Smooth muscle cell (in vitro differentiated cells): ENCODE measurements at regions not wholly inside any gene's neighbourhood (a gene's known extent, or its start where the extent isn't known, plus 50 kb on each side); places are given as distances from the start of the nearest gene placed in this dataset.

Source experiments
- DNase-seq: peaks from one replicate; lab custom pipeline; 2025; ENCODE audit not compliant: unreplicated experiment; lab: John Stamatoyannopoulos, UW
- H2AFZ ChIP-seq: fragments of 200-600 bp; sonication (generic); 2 replicates; pipeline ENCODE4 v1.6.0; 2016; ENCODE audit warnings: antibody characterized with exemption, low read depth, mild to moderate bottlenecking
- H3F3A ChIP-seq: fragments of 200-600 bp; sonication (generic); 2 replicates; pipeline ENCODE4 v1.6.0; 2017; ENCODE audit warnings: antibody characterized with exemption, low read depth
- H3K27ac ChIP-seq: fragments of 200-600 bp; sonication (generic); 2 replicates; pipeline ENCODE4 v1.5.1; 2016; ENCODE audit warnings: low read depth, mild to moderate bottlenecking
- H3K27me3 ChIP-seq: fragments of 200-600 bp; sonication (generic); 2 replicates; pipeline ENCODE4 v1.6.1; 2016; ENCODE audit warnings: low read depth, mild to moderate bottlenecking
- H3K36me3 ChIP-seq: fragments of 200-600 bp; sonication (generic); 2 replicates; pipeline ENCODE4 v1.5.1; 2016; ENCODE audit warnings: low read depth
- H3K4me1 ChIP-seq: fragments of 200-600 bp; sonication (generic); 2 replicates; pipeline ENCODE4 v1.5.1; 2016; ENCODE audit warnings: low read depth
- H3K4me2 ChIP-seq: fragments of 200-600 bp; sonication (generic); 2 replicates; pipeline ENCODE4 v1.6.0; 2016; ENCODE audit warnings: mild to moderate bottlenecking
- H3K4me3 ChIP-seq: fragments of 200-600 bp; sonication (generic); 2 replicates; pipeline ENCODE4 v1.5.1; 2016; ENCODE audit warnings: mild to moderate bottlenecking
- H3K79me2 ChIP-seq: fragments of 200-600 bp; sonication (generic); 2 replicates; pipeline ENCODE4 v1.6.0; 2016; ENCODE audit warnings: low read depth, mild to moderate bottlenecking
- H3K9ac ChIP-seq: fragments of 200-600 bp; sonication (generic); 2 replicates; pipeline ENCODE4 v1.6.0; 2016; ENCODE audit warnings: low read depth
- H3K9me3 ChIP-seq: fragments of 200-600 bp; sonication (generic); replicated peaks from 2 replicates; pipeline ENCODE4 v1.5.1; 2016; ENCODE audit warnings: low read depth
- H4K20me1 ChIP-seq: fragments of 200-600 bp; sonication (generic); 2 replicates; pipeline ENCODE4 v1.6.0; 2016; ENCODE audit warnings: low read depth
- WGBS: methylation state at CpG from one replicate; pipeline ENCODE4 v1.1.7; 2016; ENCODE audit warnings: low lambda C conversion rate; 5-methylcytosine and 5-hydroxymethylcytosine counted together
- TF ChIP-seq, protein P1 (sequence below): fragments of 200-600 bp; sonication (generic); IDR thresholded peaks from 2 replicates; pipeline ENCODE4 v1.5.1; 2017; ENCODE audit warnings: borderline replicate concordance, mild to moderate bottlenecking, antibody characterized with exemption; ENCODE audit not compliant: insufficient read depth, poor library complexity, severe bottlenecking

DNA sequence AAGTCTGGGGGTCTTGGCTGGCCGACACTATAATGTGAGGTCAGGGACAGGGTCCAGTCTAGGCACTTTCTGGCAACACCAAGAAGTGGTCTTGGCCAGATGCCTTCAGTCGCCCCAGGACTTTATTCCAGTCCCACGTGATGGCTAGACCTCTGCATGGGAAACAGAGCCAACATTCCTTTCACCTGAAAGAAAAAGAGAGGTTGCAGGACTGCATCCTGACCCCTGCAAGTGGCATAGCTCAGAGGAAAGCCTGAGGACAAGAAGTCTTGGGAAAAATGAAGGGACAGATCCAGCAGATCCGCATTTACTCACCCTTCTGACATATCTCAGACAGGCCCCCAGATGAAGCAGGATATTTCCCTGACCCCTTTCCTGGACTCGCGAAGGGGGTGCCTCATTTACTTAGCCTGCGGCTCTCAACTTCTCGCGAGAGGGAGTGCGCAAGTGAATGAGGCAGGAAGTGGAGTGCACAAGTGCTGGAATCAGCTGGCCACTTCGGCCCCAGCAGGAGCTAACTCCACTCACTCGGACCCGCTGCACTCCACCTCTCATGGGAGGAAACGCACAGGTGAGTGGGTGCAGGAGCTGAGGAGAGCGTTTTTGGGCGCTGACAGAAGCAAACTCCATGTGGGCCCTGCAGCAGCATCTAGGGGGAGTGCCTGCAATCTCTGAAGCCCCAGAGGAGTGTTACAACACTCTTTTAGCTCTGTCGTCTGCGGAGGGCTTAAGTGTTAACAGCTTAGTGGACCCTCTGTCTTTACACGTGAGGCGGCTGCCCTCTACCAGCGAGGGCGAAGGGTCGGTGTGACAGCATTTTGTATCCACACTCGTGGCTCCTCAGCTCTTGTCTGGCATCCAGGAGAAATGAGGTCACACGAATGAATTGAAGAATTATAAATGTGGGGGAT is 916.2 kb upstream of the GHITM start:
- H3K4me1 ChIP-seq: peaks cover 4% of the 10 kb centered on the region
- no peak overlapping the region for H3K27ac ChIP-seq
- no peaks in the 10 kb centered on the region for H3K9me3 ChIP-seq
- H3K79me2 ChIP-seq: no peaks in the 10 kb centered on the region
- no peak overlapping the region for H3K9ac ChIP-seq
- H3K27me3 ChIP-seq: peaks cover 5% of the 10 kb centered on the region
- TF ChIP-seq, protein P1, sequence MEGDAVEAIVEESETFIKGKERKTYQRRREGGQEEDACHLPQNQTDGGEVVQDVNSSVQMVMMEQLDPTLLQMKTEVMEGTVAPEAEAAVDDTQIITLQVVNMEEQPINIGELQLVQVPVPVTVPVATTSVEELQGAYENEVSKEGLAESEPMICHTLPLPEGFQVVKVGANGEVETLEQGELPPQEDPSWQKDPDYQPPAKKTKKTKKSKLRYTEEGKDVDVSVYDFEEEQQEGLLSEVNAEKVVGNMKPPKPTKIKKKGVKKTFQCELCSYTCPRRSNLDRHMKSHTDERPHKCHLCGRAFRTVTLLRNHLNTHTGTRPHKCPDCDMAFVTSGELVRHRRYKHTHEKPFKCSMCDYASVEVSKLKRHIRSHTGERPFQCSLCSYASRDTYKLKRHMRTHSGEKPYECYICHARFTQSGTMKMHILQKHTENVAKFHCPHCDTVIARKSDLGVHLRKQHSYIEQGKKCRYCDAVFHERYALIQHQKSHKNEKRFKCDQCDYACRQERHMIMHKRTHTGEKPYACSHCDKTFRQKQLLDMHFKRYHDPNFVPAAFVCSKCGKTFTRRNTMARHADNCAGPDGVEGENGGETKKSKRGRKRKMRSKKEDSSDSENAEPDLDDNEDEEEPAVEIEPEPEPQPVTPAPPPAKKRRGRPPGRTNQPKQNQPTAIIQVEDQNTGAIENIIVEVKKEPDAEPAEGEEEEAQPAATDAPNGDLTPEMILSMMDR: no peak
- no peak overlapping the region for H2AFZ ChIP-seq
- no peak overlapping the region for H3K4me3 ChIP-seq
- no peaks in the 10 kb centered on the region for H3K36me3 ChIP-seq
- no peaks in the 10 kb centered on the region for H3F3A ChIP-seq
- H3K4me2 ChIP-seq: no peak overlapping the region
- 63% methylated on average over 25 of the region's 25 CpGs for WGBS
- no peaks in the 10 kb centered on the region for H4K20me1 ChIP-seq
- no peak for DNase-seq

DNA sequence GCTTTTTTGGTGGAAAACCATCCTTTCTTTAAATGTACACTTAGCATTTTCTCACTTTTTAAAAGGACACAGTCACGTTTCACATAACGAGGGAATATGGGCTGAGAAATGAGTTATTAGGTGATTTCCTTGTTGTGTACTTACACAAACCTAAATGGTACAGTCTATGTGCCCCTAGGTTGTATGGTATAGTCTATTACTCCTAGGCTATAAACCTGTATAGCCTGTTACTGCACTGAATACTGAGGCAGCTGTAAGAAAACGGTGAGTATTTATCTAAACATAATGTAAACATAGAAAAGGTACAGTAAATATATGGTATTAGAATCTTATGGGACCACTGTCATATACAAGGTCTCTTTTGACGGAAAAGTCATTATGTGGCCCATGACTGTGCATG is 913.5 kb upstream of the GHITM start:
- Histone ChIP-seq H3F3A (no peaks in the 10 kb centered on the region), H3K4me3 (no peak overlapping the region), H3K4me1 (peaks cover 4% of the 10 kb centered on the region), H2AFZ (no peak overlapping the region), H3K4me2 (no peak overlapping the region), H4K20me1 (no peaks in the 10 kb centered on the region), H3K9me3 (no peaks in the 10 kb centered on the region), H3K36me3 (no peaks in the 10 kb centered on the region), H3K79me2 (no peaks in the 10 kb centered on the region), H3K9ac (no peak overlapping the region), H3K27me3 (peaks cover 9% of the 10 kb centered on the region), H3K27ac (no peak overlapping the region)
- no peak for DNase-seq
- WGBS: 77% methylated on average over 4 of the region's 4 CpGs
- TF ChIP-seq, protein P1: no peak

DNA sequence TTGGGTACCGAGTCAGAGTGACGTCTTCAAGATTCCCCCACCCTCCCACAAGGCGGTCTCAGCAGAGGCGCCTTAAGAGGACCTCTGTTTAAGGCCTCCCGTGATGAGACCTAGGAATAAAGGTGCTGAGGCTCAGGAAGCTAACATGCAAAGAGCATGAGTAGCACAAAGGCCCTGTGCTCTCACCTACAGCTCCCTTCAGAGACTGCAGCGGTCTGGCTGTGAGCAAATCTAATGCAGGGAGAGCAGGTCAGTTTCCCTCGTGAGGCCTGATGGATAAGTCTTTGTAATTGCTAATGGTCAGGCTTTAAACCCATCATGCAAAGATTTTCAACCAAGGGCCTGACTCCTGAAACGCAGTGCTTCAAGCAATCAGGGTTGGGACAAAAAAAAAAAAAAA is 909.3 kb upstream of the GHITM start:
- WGBS: 82% methylated on average over 8 of the region's 8 CpGs
- H2AFZ ChIP-seq: no peak overlapping the region
- no peak overlapping the region for H3K4me2 ChIP-seq
- TF ChIP-seq, protein P1: no peak
- H3K27me3 ChIP-seq: peaks cover 9% of the 10 kb centered on the region
- no peak for DNase-seq
- no peak overlapping the region for H3K27ac ChIP-seq
- no peaks in the 10 kb centered on the region for H3K36me3 ChIP-seq
- no peaks in the 10 kb centered on the region for H3K4me1 ChIP-seq
- no peaks in the 10 kb centered on the region for H3K9me3 ChIP-seq
- no peak overlapping the region for H3K4me3 ChIP-seq
- no peaks in the 10 kb centered on the region for H3K79me2 ChIP-seq
- H4K20me1 ChIP-seq: no peaks in the 10 kb centered on the region
- H3K9ac ChIP-seq: no peak overlapping the region
- H3F3A ChIP-seq: no peaks in the 10 kb centered on the region

- H3K36me3 ChIP-seq: no peaks in the 10 kb centered on the region
- no peak overlapping the region for H2AFZ ChIP-seq
- 93% methylated on average over 1 of the region's 1 CpG for WGBS
- TF ChIP-seq, protein P1: no peak
- no peak overlapping the region for H3K4me2 ChIP-seq
- H3K4me3 ChIP-seq: no peak overlapping the region
- H3K27me3 ChIP-seq: no peaks in the 10 kb centered on the region
- no peak for DNase-seq
- no peak overlapping the region for H3K9ac ChIP-seq
- no peaks in the 10 kb centered on the region for H3K4me1 ChIP-seq
- H3K79me2 ChIP-seq: no peaks in the 10 kb centered on the region
- H4K20me1 ChIP-seq: no peaks in the 10 kb centered on the region
- no peaks in the 10 kb centered on the region for H3F3A ChIP-seq
- no peak overlapping the region for H3K27ac ChIP-seq
- H3K9me3 ChIP-seq: no peaks in the 10 kb centered on the region
Observed at GRCh38 chr10:83233691-83234090, 905.6 kb upstream of the GHITM start.
